ENCODE measurements at regions not wholly inside any gene's neighbourhood (a gene's known extent, or its start where the extent isn't known, plus 50 kb on each side); places are given as distances from the start of the nearest gene placed in this dataset.

GRCh38 chr12:124243936-124244335, 51.0 kb upstream of the RFLNA start:
- TF ChIP-seq POLR2AphosphoS5 (IDR thresholded peaks at IDR 0.05) (no peak), POLR2A (IDR thresholded peaks at IDR 0.05) (no peak)
- TF ChIP-seq, protein P1, sequence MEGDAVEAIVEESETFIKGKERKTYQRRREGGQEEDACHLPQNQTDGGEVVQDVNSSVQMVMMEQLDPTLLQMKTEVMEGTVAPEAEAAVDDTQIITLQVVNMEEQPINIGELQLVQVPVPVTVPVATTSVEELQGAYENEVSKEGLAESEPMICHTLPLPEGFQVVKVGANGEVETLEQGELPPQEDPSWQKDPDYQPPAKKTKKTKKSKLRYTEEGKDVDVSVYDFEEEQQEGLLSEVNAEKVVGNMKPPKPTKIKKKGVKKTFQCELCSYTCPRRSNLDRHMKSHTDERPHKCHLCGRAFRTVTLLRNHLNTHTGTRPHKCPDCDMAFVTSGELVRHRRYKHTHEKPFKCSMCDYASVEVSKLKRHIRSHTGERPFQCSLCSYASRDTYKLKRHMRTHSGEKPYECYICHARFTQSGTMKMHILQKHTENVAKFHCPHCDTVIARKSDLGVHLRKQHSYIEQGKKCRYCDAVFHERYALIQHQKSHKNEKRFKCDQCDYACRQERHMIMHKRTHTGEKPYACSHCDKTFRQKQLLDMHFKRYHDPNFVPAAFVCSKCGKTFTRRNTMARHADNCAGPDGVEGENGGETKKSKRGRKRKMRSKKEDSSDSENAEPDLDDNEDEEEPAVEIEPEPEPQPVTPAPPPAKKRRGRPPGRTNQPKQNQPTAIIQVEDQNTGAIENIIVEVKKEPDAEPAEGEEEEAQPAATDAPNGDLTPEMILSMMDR (IDR thresholded peaks at IDR 0.05), result no peak
